ENCODE measurements at regions not wholly inside any gene's neighbourhood (a gene's known extent, or its start where the extent isn't known, plus 50 kb on each side); places are given as distances from the start of the nearest gene placed in this dataset.

GRCh38 chr4:13024147-13025105 lies 459.7 kb downstream of the RAB28 start (continued):
- TF ChIP-seq KIAA2018 (CRISPR knock-in tag; IDR thresholded peaks at IDR 0.05; ENCODE audit: borderline replicate concordance) = no peak
- TF ChIP-seq SNAI1 (CRISPR knock-in tag; IDR thresholded peaks at IDR 0.05; ENCODE audit: borderline replicate concordance) = no peak
- TF ChIP-seq HES4 (CRISPR knock-in tag; IDR thresholded peaks at IDR 0.05; ENCODE audit: borderline replicate concordance) = no peak
- no peak for TF ChIP-seq AGO1 (IDR thresholded peaks at IDR 0.05; ENCODE audit: low read depth, low read length, poor library complexity, severe bottlenecking)
- no peak for TF ChIP-seq ZNF567 (CRISPR knock-in tag; IDR thresholded peaks at IDR 0.05; ENCODE audit: borderline replicate concordance)
- 0 out of 2 replicates have a peak, but pooled peaks have one; percentile 17 for TF ChIP-seq ZNF280D (CRISPR knock-in tag; IDR thresholded peaks at IDR 0.05)
- peak; percentile 16; the same call in 1 of the 2 replicates for TF ChIP-seq PAXIP1 (CRISPR knock-in tag; conservative IDR thresholded peaks at IDR 0.05)
- TF ChIP-seq FOXA3 (CRISPR knock-in tag; IDR thresholded peaks at IDR 0.05) = peak; percentile 0; the same call in 1 of the 2 replicates
- TF ChIP-seq SCMH1 (CRISPR knock-in tag; IDR thresholded peaks at IDR 0.05; ENCODE audit: borderline replicate concordance) = no peak

Data from HepG2 (cell line).